ENCODE measurements at regions not wholly inside any gene's neighbourhood (a gene's known extent, or its start where the extent isn't known, plus 50 kb on each side); places are given as distances from the start of the nearest gene placed in this dataset.
"Not testable (repeated sequence)": the region's sequence is repeated elsewhere in the genome, so short reads cannot be mapped to it uniquely, and the experiment has no call there.

- H3K27ac ChIP-seq = no peak overlapping the region
- DNase-seq = no peak
- no peak overlapping the region for H3K4me3 ChIP-seq (ENCODE audit: low read depth, low read length)
- no peaks in the 10 kb centered on the region for H3K36me3 ChIP-seq
- H3K9me3 ChIP-seq (ENCODE audit: severe bottlenecking) = peaks cover 3% of the 10 kb centered on the region
- H3K27me3 ChIP-seq (ENCODE audit: insufficient read depth, low read depth, severe bottlenecking) = no peaks in the 10 kb centered on the region
- no peak for TF ChIP-seq CTCF (IDR thresholded peaks at IDR 0.05; ENCODE audit: low read depth, low read length)
Observed at GRCh38 chr10:64785816-64786215, 1264.6 kb downstream of the REEP3 start.

- TF ChIP-seq CTCF (IDR thresholded peaks at IDR 0.05; ENCODE audit: low read depth, low read length) = no peak
- Histone ChIP-seq H3K9me3 (ENCODE audit: severe bottlenecking) (peaks cover 3% of the 10 kb centered on the region), H3K27ac (no peak overlapping the region), H3K27me3 (ENCODE audit: insufficient read depth, low read depth, severe bottlenecking) (no peaks in the 10 kb centered on the region), H3K4me3 (ENCODE audit: low read depth, low read length) (no peak overlapping the region), H3K36me3 (no peaks in the 10 kb centered on the region)
- DNase-seq = no peak
Observed at GRCh38 chr10:64786989-64787388, 1265.8 kb downstream of the REEP3 start.

- no peak for DNase-seq
Observed at GRCh38 chr10:64795847-64796246, 1274.6 kb downstream of the REEP3 start.

GRCh38 chr10:64798297-64798696, 1277.1 kb downstream of the REEP3 start:
- DNase-seq = no peak
- no peaks in the 10 kb centered on the region for H3K9me3 ChIP-seq (ENCODE audit: severe bottlenecking)
- no peak overlapping the region for H3K4me3 ChIP-seq (ENCODE audit: low read depth, low read length)
- H3K36me3 ChIP-seq = no peaks in the 10 kb centered on the region
- TF ChIP-seq CTCF (IDR thresholded peaks at IDR 0.05; ENCODE audit: low read depth, low read length) = no peak
- no peak overlapping the region for H3K27ac ChIP-seq
- H3K27me3 ChIP-seq (ENCODE audit: insufficient read depth, low read depth, severe bottlenecking) = no peaks in the 10 kb centered on the region

More at GRCh38 chr10:64795847-64796246, 1274.6 kb downstream of the REEP3 start:
- H3K27ac ChIP-seq = no peak overlapping the region
- H3K4me3 ChIP-seq (ENCODE audit: low read depth, low read length) = no peak overlapping the region
- H3K27me3 ChIP-seq (ENCODE audit: insufficient read depth, low read depth, severe bottlenecking) = no peaks in the 10 kb centered on the region
- no peaks in the 10 kb centered on the region for H3K9me3 ChIP-seq (ENCODE audit: severe bottlenecking)
- no peaks in the 10 kb centered on the region for H3K36me3 ChIP-seq
- TF ChIP-seq CTCF (IDR thresholded peaks at IDR 0.05; ENCODE audit: low read depth, low read length) = no peak

- H3K27ac ChIP-seq; DNase-seq; H3K9me3 ChIP-seq (ENCODE audit: severe bottlenecking); H3K27me3 ChIP-seq (ENCODE audit: insufficient read depth, low read depth, severe bottlenecking); H3K36me3 ChIP-seq; H3K4me3 ChIP-seq (ENCODE audit: low read depth, low read length): not testable (repeated sequence)
Observed at GRCh38 chr10:64808233-64808632, 1287.0 kb downstream of the REEP3 start.

GRCh38 chr10:64810046-64810445, 1288.8 kb downstream of the REEP3 start:
- H3K27ac ChIP-seq; H3K36me3 ChIP-seq; DNase-seq; H3K27me3 ChIP-seq (ENCODE audit: insufficient read depth, low read depth, severe bottlenecking); H3K4me3 ChIP-seq (ENCODE audit: low read depth, low read length); H3K9me3 ChIP-seq (ENCODE audit: severe bottlenecking): not testable (repeated sequence)

- Histone ChIP-seq H3K4me3 (ENCODE audit: low read depth, low read length) (no peak overlapping the region), H3K27me3 (ENCODE audit: insufficient read depth, low read depth, severe bottlenecking) (no peaks in the 10 kb centered on the region), H3K36me3 (no peaks in the 10 kb centered on the region), H3K27ac (no peak overlapping the region), H3K9me3 (ENCODE audit: severe bottlenecking) (no peaks in the 10 kb centered on the region)
- DNase-seq = no peak
- no peak for TF ChIP-seq CTCF (IDR thresholded peaks at IDR 0.05; ENCODE audit: low read depth, low read length)
Observed at GRCh38 chr10:64813391-64813790, 1292.2 kb downstream of the REEP3 start.
